K562 (cell line): ENCODE measurements at regions not wholly inside any gene's neighbourhood (a gene's known extent, or its start where the extent isn't known, plus 50 kb on each side); places are given as distances from the start of the nearest gene placed in this dataset.

Experiments
- ATAC-seq: fragments of 200-7000 bp; cut with Tn5 transposase; 3 replicates; pipeline ENCODE4 v1.9.1; 2020; ENCODE audit warnings: moderate library complexity
- BruUV-seq: library from RNA; stranded (reverse); fragments of 400-500 nt; replicated peaks from 2 replicates; lab custom pipeline; 2021; lab: Mats Ljungman, UMichigan
- CTCF ChIA-PET: fragments of 300-600 bp; formaldehyde crosslinking; extraction: SDS; loops from one replicate; lab custom pipeline; 2021; ENCODE audit warnings: low intra/inter-chr PET ratio; lab: Yijun Ruan, JAX
- POLR2A ChIA-PET: fragments of 300-600, 350-650 bp; sonication (Branson Sonifier 250); formaldehyde crosslinking; extraction: SDS; loops from one replicate; lab custom pipeline; 2021; ENCODE audit warnings: antibody characterized with exemption, inconsistent platforms; lab: Yijun Ruan, JAX
- DNase-seq, 4 experiments: peaks; one replicate each; pipeline versions ENCODE4 v3.0.0 to v3.0.0-alpha.2; 2011 to 2018; ENCODE audit warnings: low spot score in 3 of 4, mixed read lengths in 3 of 4; ENCODE audit errors: extremely low read depth in 1 of 4
- FAIRE-seq: peaks from 2 replicates; lab custom pipeline; 2011; peaks lifted over from hg19 to GRCh38; lab: Jason Lieb, UNC
- H2AFZ ChIP-seq: 2 replicates; pipeline ENCODE4 v1.6.0; 2011; ENCODE audit warnings: low read depth, low read length, control low read depth, inconsistent platforms
- H3K27ac ChIP-seq: fragments of 200-600 bp; 3 replicates; pipeline ENCODE4 v1.8.0; 2011; ENCODE audit warnings: low read depth, mild to moderate bottlenecking, control low read depth, inconsistent platforms, low read length, moderate library complexity, mixed read lengths; ENCODE audit errors: extremely low read depth
- H3K27me3 ChIP-seq, 2 experiments: fragments of 300-600 bp in 1 of 2; 2 replicates in 1 of 2; 3 replicates in 1 of 2; pipeline versions ENCODE4 v1.6.0 to v1.8.0; 2011; ENCODE audit warnings: inconsistent platforms in 2 of 2, low read length in 2 of 2, mild to moderate bottlenecking in 1 of 2, mixed read lengths in 1 of 2, moderate library complexity in 1 of 2; ENCODE audit not compliant: control insufficient read depth in 2 of 2, insufficient read depth in 2 of 2
- H3K36me3 ChIP-seq: fragments of 300-600 bp; 3 replicates; pipeline ENCODE4 v1.8.0; 2011; ENCODE audit warnings: mild to moderate bottlenecking, low read length, inconsistent platforms; ENCODE audit not compliant: control insufficient read depth, insufficient read depth
- H3K4me1 ChIP-seq, 2 experiments: fragments of 200-600 bp in 1 of 2; replicated peaks in 1 of 2; 2 replicates in 1 of 2; 3 replicates in 1 of 2; pipeline versions ENCODE4 v1.5.1 to v1.8.0; 2011; ENCODE audit warnings: inconsistent platforms in 2 of 2, low read length in 2 of 2, mild to moderate bottlenecking in 1 of 2, mixed read lengths in 1 of 2, moderate library complexity in 1 of 2; ENCODE audit not compliant: control insufficient read depth in 2 of 2, insufficient read depth in 2 of 2
- H3K4me2 ChIP-seq: 2 replicates; pipeline ENCODE4 v1.6.1; 2011; ENCODE audit warnings: low read length, control low read depth, inconsistent platforms, mixed read lengths; ENCODE audit not compliant: insufficient read depth
- H3K4me3 ChIP-seq: fragments of 200-600 bp; sonication (generic), shearing (Covaris generic); 2 replicates; pipeline ENCODE4 v1.5.1; 2016; ENCODE audit warnings: control low read depth, inconsistent platforms
- H3K79me2 ChIP-seq: fragments of 200-600 bp; 3 replicates; pipeline ENCODE4 v1.8.0; 2011; ENCODE audit warnings: low read length, inconsistent platforms; ENCODE audit not compliant: control insufficient read depth, insufficient read depth
- H3K9ac ChIP-seq, 2 experiments: 2 replicates each; pipeline versions ENCODE4 v1.6.0 to v1.6.1; 2011; ENCODE audit warnings: low read depth in 2 of 2, low read length in 2 of 2, control low read depth in 1 of 2, inconsistent platforms in 1 of 2, mild to moderate bottlenecking in 1 of 2, mixed read lengths in 1 of 2; ENCODE audit not compliant: insufficient read depth in 1 of 2
- H3K9me1 ChIP-seq: one replicate; pipeline ENCODE4 v1.6.0; 2011; ENCODE audit warnings: inconsistent platforms, mild to moderate bottlenecking, low read length, moderate library complexity; ENCODE audit not compliant: control insufficient read depth, insufficient read depth
- H3K9me3 ChIP-seq: replicated peaks from 2 replicates; pipeline ENCODE4 v1.5.1; 2011; ENCODE audit warnings: low read depth, low read length, inconsistent platforms; ENCODE audit not compliant: control insufficient read depth, insufficient read depth
- H4K20me1 ChIP-seq: replicated peaks from 2 replicates; pipeline ENCODE4 v1.6.1; 2011; ENCODE audit warnings: low read length, inconsistent platforms, mixed read lengths; ENCODE audit not compliant: control insufficient read depth, insufficient read depth
- ARNT ChIP-seq, 2 experiments: fragments of 450-650 bp; IDR thresholded peaks; 2 replicates each; pipeline ENCODE4 v1.6.1; 2016; ENCODE audit warnings: mild to moderate bottlenecking in 1 of 2
- CBX3 ChIP-seq, 2 experiments: IDR thresholded peaks; 1 replicate in 1 of 2; 2 replicates in 1 of 2; pipeline ENCODE4 v1.6.1; 2012; ENCODE audit warnings: inconsistent platforms in 2 of 2, low read length in 2 of 2, borderline replicate concordance in 1 of 2, control low read depth in 1 of 2
- DMBX1 ChIP-seq: fragments of 250-450 bp; sonication (Bioruptor Pico); IDR thresholded peaks from 2 replicates; pipeline ENCODE4 v1.8.0; 2022; ENCODE audit warnings: inconsistent platforms, mild to moderate bottlenecking, moderate library complexity, borderline replicate concordance
- FOXJ3 ChIP-seq: sonication (generic); formaldehyde crosslinking; IDR thresholded peaks from 2 replicates; pipeline ENCODE4 v1.4.0; 2020; ENCODE audit warnings: mild to moderate bottlenecking, missing genetic modification reagents
- HDAC1 ChIP-seq, 2 experiments: fragments of 450-650 bp; IDR thresholded peaks; 2 replicates each; pipeline ENCODE4 v1.6.1; 2016 to 2017; ENCODE audit warnings: inconsistent platforms in 1 of 2, mild to moderate bottlenecking in 1 of 2, moderate library complexity in 1 of 2
- MBD2 ChIP-seq: sonication (generic); IDR thresholded peaks from 2 replicates; pipeline ENCODE4 v1.6.1; 2016; ENCODE audit warnings: low read depth, borderline replicate concordance
- SMAD4 ChIP-seq: fragments of 250-450 bp; sonication (Bioruptor Pico); conservative IDR thresholded peaks from 2 replicates; pipeline ENCODE4 v1.8.0; 2021; ENCODE audit warnings: inconsistent platforms, mild to moderate bottlenecking, moderate library complexity
- SRF ChIP-seq, 2 experiments: fragments of 250-450, 450-650 bp in 1 of 2; sonication (Bioruptor Pico) in 1 of 2; sonication (generic) in 1 of 2; formaldehyde crosslinking; IDR thresholded peaks; 2 replicates each; pipeline versions ENCODE4 v1.5.0 to v1.5.1; 2020 to 2022; ENCODE audit warnings: mild to moderate bottlenecking in 1 of 2, missing genetic modification reagents in 1 of 2
- TBL1XR1 ChIP-seq, 2 experiments: IDR thresholded peaks; 2 replicates each; pipeline ENCODE4 v1.6.1; 2012; ENCODE audit warnings: improper control_type of control experiment in 2 of 2, low read length in 2 of 2, mild to moderate bottlenecking in 1 of 2
- TCFL5 ChIP-seq: fragments of 250-450 bp; sonication (Bioruptor Pico); conservative IDR thresholded peaks from 2 replicates; pipeline ENCODE4 v1.6.1; 2021; ENCODE audit warnings: mild to moderate bottlenecking, moderate library complexity, matching md5 sums
- THRAP3 ChIP-seq: fragments of 450-650 bp; IDR thresholded peaks from 2 replicates; pipeline ENCODE4 v1.6.1; 2016; ENCODE audit warnings: mild to moderate bottlenecking, inconsistent platforms, borderline replicate concordance
- TRIM25 ChIP-seq: fragments of 450-650 bp; IDR thresholded peaks from 2 replicates; pipeline ENCODE4 v1.7.0; 2016; ENCODE audit warnings: borderline replicate concordance
- ZFPM2 ChIP-seq: fragments of 250-450 bp; sonication (Bioruptor Pico); IDR thresholded peaks from 2 replicates; pipeline ENCODE4 v1.5.1; 2022; ENCODE audit warnings: mild to moderate bottlenecking
- WGBS: fragments of 100-300 bp; shearing (Covaris generic); methylation state at CpG from one replicate; pipeline ENCODE4 v1.1.6; 2016; ENCODE audit warnings: low coverage, mixed read lengths; ENCODE audit not compliant: insufficient coverage; ENCODE audit errors: missing lambda C conversion rate; 5-methylcytosine and 5-hydroxymethylcytosine counted together
- in situ Hi-C: fragments of 300-500 bp; cut with MboI; formaldehyde crosslinking; loops from 4 replicates; pipeline ENCODE4 v1.15.0; 2018; ENCODE audit warnings: inconsistent platforms, mixed read lengths
- intact Hi-C: fragments of 100-400 bp; cut with micrococcal nuclease; formaldehyde crosslinking; loops from 2 replicates; pipeline ENCODE4 v1.14.2; 2022
- TF ChIP-seq, protein P1 (sequence below): conservative IDR thresholded peaks from 2 replicates; pipeline ENCODE4 v1.6.1; 2011; ENCODE audit warnings: low read depth, mild to moderate bottlenecking, low read length; ENCODE audit not compliant: control insufficient read depth

- no peak for TF ChIP-seq SRF (CRISPR knock-in tag; IDR thresholded peaks at IDR 0.05)
- no peak for TF ChIP-seq CBX3 (IDR thresholded peaks at IDR 0.05; ENCODE audit: borderline replicate concordance in 1 of 2, low read length in 2 of 2)
- TF ChIP-seq FOXJ3, result no peak
These were observed 69.2 kb downstream of the ISG20 start (continued) for GRCh38 chr15:88707771-88708654.

DNA sequence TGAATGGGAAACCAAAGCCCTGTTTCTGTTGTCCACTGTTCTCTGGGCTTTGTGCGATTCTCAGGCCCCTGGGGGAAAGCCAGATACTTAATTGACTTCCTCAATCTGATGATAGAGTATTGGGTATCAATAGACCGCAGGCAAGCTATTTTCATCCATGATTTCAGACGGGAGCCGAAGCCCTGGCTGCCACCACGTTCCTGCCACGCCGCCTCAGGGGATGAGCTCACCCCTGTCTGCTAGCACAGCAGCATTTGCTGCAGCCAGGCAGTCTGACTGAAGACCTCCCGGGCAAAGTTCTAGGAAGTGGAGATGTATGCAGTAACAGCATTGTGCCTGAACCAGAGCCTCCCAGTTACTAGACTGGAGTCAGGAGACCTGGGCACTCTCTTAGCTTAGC, 69.8 kb downstream of the ISG20 start:
- no peak for FAIRE-seq
- Histone ChIP-seq H3K27me3 (peaks cover 37 to 59% of the 10 kb centered on the region in 2 experiments), H3K9me3 (no peaks in the 10 kb centered on the region), H2AFZ (no peak overlapping the region), H3K9me1 (no peaks in the 10 kb centered on the region), H3K9ac (no peak overlapping the region), H3K27ac (no peak overlapping the region), H3K79me2 (no peaks in the 10 kb centered on the region), H3K4me3 (no peak overlapping the region), H3K4me2 (no peak overlapping the region), H4K20me1 (peaks cover 6% of the 10 kb centered on the region; the same call in 1 of the 2 replicates), H3K4me1 (peaks cover 0 to 5% of the 10 kb centered on the region in 2 experiments; a peak in 1 of 5 replicates), H3K36me3 (no peaks in the 10 kb centered on the region)
- POLR2A ChIA-PET, result no interaction called here
- TF ChIP-seq TBL1XR1 (IDR thresholded peaks at IDR 0.05; ENCODE audit: low read length in 2 of 2), result no peak
- no peak for TF ChIP-seq ARNT (IDR thresholded peaks at IDR 0.05)
- TF ChIP-seq THRAP3, result no peak
- TF ChIP-seq SMAD4 (CRISPR knock-in tag), result no peak
- TF ChIP-seq, protein P1, sequence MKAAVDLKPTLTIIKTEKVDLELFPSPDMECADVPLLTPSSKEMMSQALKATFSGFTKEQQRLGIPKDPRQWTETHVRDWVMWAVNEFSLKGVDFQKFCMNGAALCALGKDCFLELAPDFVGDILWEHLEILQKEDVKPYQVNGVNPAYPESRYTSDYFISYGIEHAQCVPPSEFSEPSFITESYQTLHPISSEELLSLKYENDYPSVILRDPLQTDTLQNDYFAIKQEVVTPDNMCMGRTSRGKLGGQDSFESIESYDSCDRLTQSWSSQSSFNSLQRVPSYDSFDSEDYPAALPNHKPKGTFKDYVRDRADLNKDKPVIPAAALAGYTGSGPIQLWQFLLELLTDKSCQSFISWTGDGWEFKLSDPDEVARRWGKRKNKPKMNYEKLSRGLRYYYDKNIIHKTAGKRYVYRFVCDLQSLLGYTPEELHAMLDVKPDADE, result no peak
- TF ChIP-seq ZFPM2, result no peak
- TF ChIP-seq HDAC1 (IDR thresholded peaks at IDR 0.05), result no peak
- no peak for TF ChIP-seq MBD2
- TF ChIP-seq TCFL5 (CRISPR knock-in tag), result no peak
- TF ChIP-seq DMBX1 (CRISPR knock-in tag), result no peak
- TF ChIP-seq TRIM25, result no peak
- ATAC-seq, result no peak
- in situ Hi-C loops, result no loop called here
- CTCF ChIA-PET, result no interaction called here
- intact Hi-C loops, result no loop called here
- 2% methylated on average over 8 of the region's 8 CpGs for WGBS
- no TSS peak for BruUV-seq
- no peak for DNase-seq
